ENCODE measurements at regions not wholly inside any gene's neighbourhood (a gene's known extent, or its start where the extent isn't known, plus 50 kb on each side); places are given as distances from the start of the nearest gene placed in this dataset.

DNA sequence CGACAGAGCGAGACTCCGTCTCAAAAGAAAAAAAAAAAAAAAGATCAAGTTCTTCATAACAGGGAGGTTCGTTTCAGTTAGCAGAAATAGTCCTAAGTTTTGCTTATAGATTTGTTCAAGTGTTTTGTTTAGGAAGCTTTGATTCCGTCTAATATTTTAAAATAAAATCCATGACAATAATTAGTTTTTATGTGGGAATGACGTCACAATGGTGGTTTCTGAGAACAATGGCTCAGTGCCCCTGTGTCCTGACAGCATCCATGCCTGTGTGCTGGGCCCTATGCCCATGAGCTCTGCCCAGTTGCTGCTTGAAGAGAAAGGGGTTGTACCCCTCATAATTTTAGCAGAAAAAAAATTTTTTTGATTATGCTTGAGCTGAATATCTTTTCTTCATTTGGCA lies 134.0 kb downstream of the SST start:
- no TSS peak for BruUV-seq (replicated peaks)
- Mint-ChIP-seq H3K4me3 (ENCODE audit: unreplicated experiment) (no peak overlapping the region), H3K36me3 (ENCODE audit: insufficient read depth, unreplicated experiment) (no peaks in the 10 kb centered on the region), H3K4me1 (ENCODE audit: low read depth, unreplicated experiment) (peaks cover 11% of the 10 kb centered on the region), H3K27ac (ENCODE audit: unreplicated experiment) (no peak overlapping the region), H3K9me3 (ENCODE audit: unreplicated experiment) (no peaks in the 10 kb centered on the region), H3K27me3 (ENCODE audit: insufficient read depth, unreplicated experiment) (peaks cover 6% of the 10 kb centered on the region)
- intact Hi-C loops (cut with micrococcal nuclease; ENCODE audit: unreplicated experiment): no loop called here
- Histone ChIP-seq H3K4me1 (no peaks in the 10 kb centered on the region; the same call in 1 of the 2 replicates), H3K27me3 (replicated peaks; ENCODE audit: control insufficient read depth, insufficient read depth, low read length) (no peaks in the 10 kb centered on the region), H3K9me3 (no peaks in the 10 kb centered on the region), H3K36me3 (ENCODE audit: control insufficient read depth, insufficient read depth, low read length) (no peaks in the 10 kb centered on the region), H3K4me3 (ENCODE audit: low read depth, low read length) (no peak overlapping the region)
- ChIA-PET POLR2A (no interaction called here), CTCF (no interaction called here)
- no peak for DNase-seq
- TF ChIP-seq, protein P1, sequence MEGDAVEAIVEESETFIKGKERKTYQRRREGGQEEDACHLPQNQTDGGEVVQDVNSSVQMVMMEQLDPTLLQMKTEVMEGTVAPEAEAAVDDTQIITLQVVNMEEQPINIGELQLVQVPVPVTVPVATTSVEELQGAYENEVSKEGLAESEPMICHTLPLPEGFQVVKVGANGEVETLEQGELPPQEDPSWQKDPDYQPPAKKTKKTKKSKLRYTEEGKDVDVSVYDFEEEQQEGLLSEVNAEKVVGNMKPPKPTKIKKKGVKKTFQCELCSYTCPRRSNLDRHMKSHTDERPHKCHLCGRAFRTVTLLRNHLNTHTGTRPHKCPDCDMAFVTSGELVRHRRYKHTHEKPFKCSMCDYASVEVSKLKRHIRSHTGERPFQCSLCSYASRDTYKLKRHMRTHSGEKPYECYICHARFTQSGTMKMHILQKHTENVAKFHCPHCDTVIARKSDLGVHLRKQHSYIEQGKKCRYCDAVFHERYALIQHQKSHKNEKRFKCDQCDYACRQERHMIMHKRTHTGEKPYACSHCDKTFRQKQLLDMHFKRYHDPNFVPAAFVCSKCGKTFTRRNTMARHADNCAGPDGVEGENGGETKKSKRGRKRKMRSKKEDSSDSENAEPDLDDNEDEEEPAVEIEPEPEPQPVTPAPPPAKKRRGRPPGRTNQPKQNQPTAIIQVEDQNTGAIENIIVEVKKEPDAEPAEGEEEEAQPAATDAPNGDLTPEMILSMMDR (IDR thresholded peaks at IDR 0.05; ENCODE audit: insufficient read depth in 1 of 2, low read depth in 1 of 2, low read length in 1 of 2, severe bottlenecking in 1 of 2, unreplicated experiment in 1 of 2): no peak

DNA sequence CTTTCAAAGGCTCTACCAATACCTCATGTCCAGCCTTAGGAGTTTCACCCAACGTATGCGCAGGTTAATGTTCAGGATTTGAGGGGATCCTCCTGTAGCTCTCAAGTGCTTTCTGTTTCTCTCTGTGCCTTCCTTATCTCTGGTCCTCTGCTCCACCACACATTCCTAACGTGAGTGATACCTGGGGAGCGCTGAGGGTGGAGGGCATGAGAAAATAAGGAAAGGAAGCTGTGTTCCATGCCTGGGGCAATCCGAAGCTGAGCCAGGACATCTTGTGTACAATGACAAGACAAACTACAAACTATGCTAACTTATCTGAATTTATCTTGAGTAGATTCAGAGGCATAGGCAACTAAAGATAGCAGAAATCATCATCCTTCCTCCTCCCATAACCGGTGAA lies 136.4 kb downstream of the SST start:
- Histone ChIP-seq H3K9me3 (no peaks in the 10 kb centered on the region), H3K4me3 (ENCODE audit: low read depth, low read length) (no peak overlapping the region), H3K27me3 (replicated peaks; ENCODE audit: control insufficient read depth, insufficient read depth, low read length) (no peaks in the 10 kb centered on the region), H3K4me1 (no peaks in the 10 kb centered on the region; the same call in 1 of the 2 replicates), H3K36me3 (ENCODE audit: control insufficient read depth, insufficient read depth, low read length) (no peaks in the 10 kb centered on the region)
- TF ChIP-seq, protein P1 (IDR thresholded peaks at IDR 0.05; ENCODE audit: insufficient read depth in 1 of 2, low read depth in 1 of 2, low read length in 1 of 2, severe bottlenecking in 1 of 2, unreplicated experiment in 1 of 2): no peak
- CTCF ChIA-PET: no interaction called here
- Mint-ChIP-seq H3K27ac (ENCODE audit: unreplicated experiment) (no peak overlapping the region), H3K36me3 (ENCODE audit: insufficient read depth, unreplicated experiment) (no peaks in the 10 kb centered on the region), H3K4me1 (ENCODE audit: low read depth, unreplicated experiment) (peaks cover 11% of the 10 kb centered on the region), H3K9me3 (ENCODE audit: unreplicated experiment) (no peaks in the 10 kb centered on the region), H3K4me3 (ENCODE audit: unreplicated experiment) (no peak overlapping the region), H3K27me3 (ENCODE audit: insufficient read depth, unreplicated experiment) (peaks cover 3% of the 10 kb centered on the region)
- BruUV-seq (replicated peaks): no TSS peak
- POLR2A ChIA-PET: no interaction called here
- DNase-seq: peak; percentile 1 to 35
- intact Hi-C loops (cut with micrococcal nuclease; ENCODE audit: unreplicated experiment): no loop called here

DNA sequence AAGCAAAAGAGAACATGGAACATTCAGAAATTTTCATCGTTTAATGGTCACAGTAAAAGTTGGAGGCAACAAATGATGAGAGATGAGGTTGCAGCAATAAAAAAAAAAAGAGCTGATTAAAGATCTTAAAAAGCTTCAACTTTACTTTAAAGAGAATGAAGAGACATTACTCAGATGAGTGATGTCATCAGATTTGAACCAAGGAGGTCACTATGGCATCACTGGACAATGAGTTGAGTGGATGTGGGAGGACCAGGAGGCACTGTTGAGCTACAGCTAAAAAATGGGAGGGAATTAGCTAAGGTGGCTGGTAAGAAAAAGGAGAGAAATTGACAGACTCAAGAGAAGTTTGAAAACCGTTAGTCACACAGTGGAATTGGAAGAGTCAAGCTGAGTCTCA lies 138.4 kb downstream of the SST start:
- no TSS peak for BruUV-seq (replicated peaks)
- no peak for DNase-seq
- H3K27me3 ChIP-seq (replicated peaks; ENCODE audit: control insufficient read depth, insufficient read depth, low read length): no peaks in the 10 kb centered on the region
- H3K4me3 Mint-ChIP-seq (ENCODE audit: unreplicated experiment): no peak overlapping the region
- no peaks in the 10 kb centered on the region for H3K36me3 Mint-ChIP-seq (ENCODE audit: insufficient read depth, unreplicated experiment)
- no peaks in the 10 kb centered on the region; the same call in 1 of the 2 replicates for H3K9me3 ChIP-seq
- H3K27me3 Mint-ChIP-seq (ENCODE audit: insufficient read depth, unreplicated experiment): peaks cover 3% of the 10 kb centered on the region
- intact Hi-C loops (cut with micrococcal nuclease; ENCODE audit: unreplicated experiment): no loop called here
- no peaks in the 10 kb centered on the region; the same call in 1 of the 2 replicates for H3K4me1 ChIP-seq
- no peaks in the 10 kb centered on the region for H3K9me3 Mint-ChIP-seq (ENCODE audit: unreplicated experiment)
- ChIA-PET POLR2A (no interaction called here), CTCF (interaction anchor here (0.8 kb wide), 1 partner anchor 84 kb away, joined by 3 read pairs; no protein-coding TSS in a partner anchor)
- no peak overlapping the region for H3K4me3 ChIP-seq (ENCODE audit: low read depth, low read length)
- H3K4me1 Mint-ChIP-seq (ENCODE audit: low read depth, unreplicated experiment): peaks cover 11% of the 10 kb centered on the region
- TF ChIP-seq, protein P1 (IDR thresholded peaks at IDR 0.05; ENCODE audit: insufficient read depth in 1 of 2, low read depth in 1 of 2, low read length in 1 of 2, severe bottlenecking in 1 of 2, unreplicated experiment in 1 of 2): no peak
- H3K36me3 ChIP-seq (ENCODE audit: control insufficient read depth, insufficient read depth, low read length): no peaks in the 10 kb centered on the region
- H3K27ac Mint-ChIP-seq (ENCODE audit: unreplicated experiment): no peak overlapping the region
